Erythroblast (primary cell): ENCODE measurements at regions not wholly inside any gene's neighbourhood (a gene's known extent, or its start where the extent isn't known, plus 50 kb on each side); places are given as distances from the start of the nearest gene placed in this dataset.

Experiments
- GATA1 ChIP-seq: IDR thresholded peaks from 2 replicates; pipeline ENCODE4 v1.6.1; 2011; ENCODE audit warnings: low read depth, mild to moderate bottlenecking, control low read depth, low read length, moderate library complexity
- POLR2A ChIP-seq: IDR thresholded peaks from 2 replicates; pipeline ENCODE4 v1.6.1; 2011; ENCODE audit warnings: mild to moderate bottlenecking, low read length

GRCh38 chr6:11282875-11283274 is 50.4 kb upstream of the NEDD9 start:
- TF ChIP-seq POLR2A: no peak
- no peak for TF ChIP-seq GATA1
